ENCODE measurements at regions not wholly inside any gene's neighbourhood (a gene's known extent, or its start where the extent isn't known, plus 50 kb on each side); places are given as distances from the start of the nearest gene placed in this dataset.
"Not testable (repeated sequence)": the region's sequence is repeated elsewhere in the genome, so short reads cannot be mapped to it uniquely, and the experiment has no call there.

- DNase-seq (ENCODE audit: extremely low read depth in 1 of 2, low read depth in 1 of 2) = no peak
Measured at GRCh38 chr11:29263971-29264682, 752.7 kb downstream of the KCNA4 start.

- no peak for DNase-seq (ENCODE audit: extremely low read depth in 1 of 2, low read depth in 1 of 2)
Measured at GRCh38 chr11:29261831-29262230, 755.0 kb downstream of the KCNA4 start.

- no peak for DNase-seq (ENCODE audit: extremely low read depth in 1 of 2, low read depth in 1 of 2)
Measured at GRCh38 chr11:29260939-29261705, 755.7 kb downstream of the KCNA4 start.

GRCh38 chr11:29258411-29258810 lies 758.4 kb downstream of the KCNA4 start:
- DNase-seq (ENCODE audit: extremely low read depth in 1 of 2, low read depth in 1 of 2) = no peak

- no peak for DNase-seq (ENCODE audit: extremely low read depth in 1 of 2, low read depth in 1 of 2)
Measured at GRCh38 chr11:29256580-29256979, 760.2 kb downstream of the KCNA4 start.

GRCh38 chr11:29255401-29255800 lies 761.4 kb downstream of the KCNA4 start:
- no peak for DNase-seq (ENCODE audit: extremely low read depth in 1 of 2, low read depth in 1 of 2)

- DNase-seq (ENCODE audit: extremely low read depth in 1 of 2, low read depth in 1 of 2) = no peak
Measured at GRCh38 chr11:29251738-29252137, 765.1 kb downstream of the KCNA4 start.

GRCh38 chr11:29249713-29250112 lies 767.1 kb downstream of the KCNA4 start:
- no peak for DNase-seq (ENCODE audit: extremely low read depth in 1 of 2, low read depth in 1 of 2)

- DNase-seq (ENCODE audit: extremely low read depth in 1 of 2, low read depth in 1 of 2) = no peak
Measured at GRCh38 chr11:29244355-29244754, 772.5 kb downstream of the KCNA4 start.

GRCh38 chr11:29243616-29244015 lies 773.2 kb downstream of the KCNA4 start:
- DNase-seq (ENCODE audit: extremely low read depth in 1 of 2, low read depth in 1 of 2) = no peak

- DNase-seq (ENCODE audit: extremely low read depth in 1 of 2, low read depth in 1 of 2) = no peak
Measured at GRCh38 chr11:29231991-29232390, 784.8 kb downstream of the KCNA4 start.

- DNase-seq (ENCODE audit: extremely low read depth in 1 of 2, low read depth in 1 of 2) = no peak
Measured at GRCh38 chr11:29231586-29231985, 785.2 kb downstream of the KCNA4 start.

GRCh38 chr11:29227811-29228210 lies 789.0 kb downstream of the KCNA4 start:
- no peak for DNase-seq (ENCODE audit: extremely low read depth in 1 of 2, low read depth in 1 of 2)

GRCh38 chr11:29224739-29225384 lies 792.0 kb downstream of the KCNA4 start:
- DNase-seq (ENCODE audit: extremely low read depth in 1 of 2, low read depth in 1 of 2) = no peak

GRCh38 chr11:29219531-29219930 lies 797.3 kb downstream of the KCNA4 start:
- not testable (repeated sequence) for DNase-seq (ENCODE audit: extremely low read depth in 1 of 2, low read depth in 1 of 2)

- no peak for DNase-seq (ENCODE audit: extremely low read depth in 1 of 2, low read depth in 1 of 2)
Measured at GRCh38 chr11:29217901-29218300, 798.9 kb downstream of the KCNA4 start.

- DNase-seq (ENCODE audit: extremely low read depth in 1 of 2, low read depth in 1 of 2) = no peak
Measured at GRCh38 chr11:29214833-29215232, 802.0 kb downstream of the KCNA4 start.

- DNase-seq (ENCODE audit: extremely low read depth in 1 of 2, low read depth in 1 of 2) = no peak
Measured at GRCh38 chr11:29211202-29211601, 805.6 kb downstream of the KCNA4 start.

- DNase-seq (ENCODE audit: extremely low read depth in 1 of 2, low read depth in 1 of 2) = no peak
Measured at GRCh38 chr11:29210426-29210825, 806.4 kb downstream of the KCNA4 start.

- no peak for DNase-seq (ENCODE audit: extremely low read depth in 1 of 2, low read depth in 1 of 2)
Measured at GRCh38 chr11:29208117-29208516, 808.7 kb downstream of the KCNA4 start.

- DNase-seq (ENCODE audit: extremely low read depth in 1 of 2, low read depth in 1 of 2) = no peak
Measured at GRCh38 chr11:29200791-29201562, 815.9 kb downstream of the KCNA4 start.
